ELF-1 (cell line): ENCODE measurements at regions not wholly inside any gene's neighbourhood (a gene's known extent, or its start where the extent isn't known, plus 50 kb on each side); places are given as distances from the start of the nearest gene placed in this dataset.
"Not testable (repeated sequence)": the region's sequence is repeated elsewhere in the genome, so short reads cannot be mapped to it uniquely, and the experiment has no call there.

Experiments used
- DNase-seq: peaks from one replicate; pipeline ENCODE4 v3.0.0-alpha.2; 2016; ENCODE audit warnings: low read depth, low spot score

GRCh38 chr2:67290451-67291290, 106.5 kb upstream of the ETAA1 start:
- DNase-seq, result no peak

- DNase-seq, result no peak
Observed at GRCh38 chr2:67294218-67294617, 102.9 kb upstream of the ETAA1 start.

GRCh38 chr2:67295406-67295805, 101.7 kb upstream of the ETAA1 start:
- DNase-seq, result no peak

- DNase-seq, result no peak
Observed at GRCh38 chr2:67295851-67296250, 101.3 kb upstream of the ETAA1 start.

GRCh38 chr2:67304300-67304890, 92.7 kb upstream of the ETAA1 start:
- DNase-seq, result no peak

- no peak for DNase-seq
Observed at GRCh38 chr2:67309281-67309680, 87.9 kb upstream of the ETAA1 start.

GRCh38 chr2:67311536-67311935, 85.6 kb upstream of the ETAA1 start:
- no peak for DNase-seq

GRCh38 chr2:67312871-67313270, 84.3 kb upstream of the ETAA1 start:
- no peak for DNase-seq

GRCh38 chr2:67313536-67313935, 83.6 kb upstream of the ETAA1 start:
- DNase-seq, result no peak

- DNase-seq, result no peak
Observed at GRCh38 chr2:67318031-67318430, 79.1 kb upstream of the ETAA1 start.

GRCh38 chr2:67318563-67318962, 78.6 kb upstream of the ETAA1 start:
- DNase-seq, result no peak

- no peak for DNase-seq
Observed at GRCh38 chr2:67318993-67319481, 78.1 kb upstream of the ETAA1 start.

- no peak for DNase-seq
Observed at GRCh38 chr2:67320861-67321587, 76.1 kb upstream of the ETAA1 start.

GRCh38 chr2:67321588-67321903, 75.6 kb upstream of the ETAA1 start:
- no peak for DNase-seq

- DNase-seq, result peak; percentile 51
Observed at GRCh38 chr2:67322353-67323001, 74.7 kb upstream of the ETAA1 start.

GRCh38 chr2:67323209-67323991, 73.7 kb upstream of the ETAA1 start:
- no peak for DNase-seq

GRCh38 chr2:67329513-67329912, 67.6 kb upstream of the ETAA1 start:
- no peak for DNase-seq

GRCh38 chr2:67329951-67330350, 67.2 kb upstream of the ETAA1 start:
- no peak for DNase-seq

- not testable (repeated sequence) for DNase-seq
Observed at GRCh38 chr2:67331419-67332086, 65.6 kb upstream of the ETAA1 start.

- DNase-seq, result no peak
Observed at GRCh38 chr2:67337903-67338302, 59.2 kb upstream of the ETAA1 start.
